H1 (cell line): ENCODE measurements at regions not wholly inside any gene's neighbourhood (a gene's known extent, or its start where the extent isn't known, plus 50 kb on each side); places are given as distances from the start of the nearest gene placed in this dataset.

Source experiments
- CTCF ChIA-PET: fragments of 300-600 bp; sonication (Branson Sonifier 250); formaldehyde crosslinking; loops from one replicate; lab custom pipeline; 2021; ENCODE audit not compliant: partially characterized antibody; lab: Charles Lee
- POLR2A ChIA-PET: fragments of 300-600 bp; sonication (Branson Sonifier 250); formaldehyde crosslinking; loops from one replicate; lab custom pipeline; 2021; ENCODE audit warnings: inconsistent platforms; ENCODE audit not compliant: partially characterized antibody; lab: Charles Lee
- DNase-seq, 2 experiments: peaks; one replicate each; pipeline versions ENCODE4 v3.0.0 to v3.0.0-alpha.2; 2010 to 2022; ENCODE audit warnings: low spot score in 2 of 2, low read depth in 1 of 2, mixed read lengths in 1 of 2
- FAIRE-seq: peaks from 2 replicates; lab custom pipeline; 2011; peaks lifted over from hg19 to GRCh38; lab: Jason Lieb, UNC
- H2AFZ ChIP-seq: 2 replicates; pipeline ENCODE4 v1.8.1; 2012; ENCODE audit warnings: low read length, inconsistent platforms
- H2AK5ac ChIP-seq: 2 replicates; pipeline ENCODE4 v1.6.1; 2013; ENCODE audit warnings: low read depth, low read length
- H2BK120ac ChIP-seq: replicated peaks from 2 replicates; pipeline ENCODE3; 2013; ENCODE audit warnings: low read depth, low read length, inconsistent platforms
- H2BK12ac ChIP-seq: 2 replicates; pipeline ENCODE4 v1.6.1; 2013; ENCODE audit warnings: low read depth, low read length
- H2BK15ac ChIP-seq: 2 replicates; pipeline ENCODE4 v1.6.1; 2013; ENCODE audit warnings: low read length
- H2BK20ac ChIP-seq: 2 replicates; pipeline ENCODE4 v1.6.1; 2013; ENCODE audit warnings: low read length
- H2BK5ac ChIP-seq: 2 replicates; pipeline ENCODE4 v1.6.1; 2013; ENCODE audit warnings: low read depth, low read length
- H3K14ac ChIP-seq: 2 replicates; pipeline ENCODE4 v1.6.1; 2013; ENCODE audit warnings: inconsistent platforms; ENCODE audit not compliant: insufficient read length
- H3K18ac ChIP-seq: 2 replicates; pipeline ENCODE4 v1.6.1; 2013; ENCODE audit warnings: low read length; ENCODE audit errors: extremely low read depth
- H3K23ac ChIP-seq: 2 replicates; pipeline ENCODE4 v1.6.1; 2013; ENCODE audit warnings: inconsistent platforms; ENCODE audit not compliant: insufficient read length
- H3K23me2 ChIP-seq: 2 replicates; pipeline ENCODE4 v1.6.1; 2013; ENCODE audit warnings: low read depth, low read length
- H3K27ac ChIP-seq: 2 replicates; pipeline ENCODE4 v1.6.1; 2011; ENCODE audit warnings: low read depth, low read length, inconsistent platforms
- H3K27me3 ChIP-seq, 4 experiments: replicated peaks in 1 of 4; 1 replicate in 1 of 4; 2 replicates in 3 of 4; pipeline versions ENCODE4 v1.6.1 to v1.8.1; 2011 to 2013; ENCODE audit warnings: low read length in 3 of 4, mild to moderate bottlenecking in 3 of 4, inconsistent platforms in 2 of 4, mixed read lengths in 2 of 4, moderate library complexity in 1 of 4; ENCODE audit not compliant: control insufficient read depth in 3 of 4, insufficient read depth in 3 of 4; ENCODE audit errors: extremely low read depth in 1 of 4
- H3K36me3 ChIP-seq, 4 experiments: 2 replicates each; pipeline versions ENCODE4 v1.6.1 to v1.8.1; 2011 to 2013; ENCODE audit warnings: mild to moderate bottlenecking in 4 of 4, low read length in 3 of 4, moderate library complexity in 2 of 4, control low read depth in 1 of 4, inconsistent platforms in 1 of 4; ENCODE audit not compliant: insufficient read depth in 4 of 4, control insufficient read depth in 2 of 4
- H3K4ac ChIP-seq: replicated peaks from 2 replicates; pipeline ENCODE3; 2013; ENCODE audit warnings: low read length, low read depth, mixed read lengths, inconsistent platforms; ENCODE audit not compliant: insufficient read length
- H3K4me1 ChIP-seq, 4 experiments: replicated peaks in 1 of 4; 1 replicate in 1 of 4; 2 replicates in 3 of 4; pipeline versions ENCODE4 v1.6.1 to v1.8.1; 2011 to 2013; ENCODE audit warnings: low read length in 3 of 4, inconsistent platforms in 2 of 4, mixed read lengths in 1 of 4; ENCODE audit not compliant: insufficient read depth in 4 of 4, control insufficient read depth in 3 of 4
- H3K4me2 ChIP-seq, 2 experiments: 2 replicates each; pipeline versions ENCODE4 v1.6.1 to v1.8.1; 2011 to 2013; ENCODE audit warnings: low read depth in 2 of 2, low read length in 2 of 2, control low read depth in 1 of 2, inconsistent platforms in 1 of 2, mild to moderate bottlenecking in 1 of 2; ENCODE audit not compliant: insufficient read depth in 1 of 2
- H3K4me3 ChIP-seq, 4 experiments: fragments of 200-600, 300-600 bp in 1 of 4; sonication (generic), shearing (Covaris generic), sonication (Bioruptor Twin) in 1 of 4; 2 replicates each; pipeline versions ENCODE4 v1.5.1 to v1.8.1; 2011 to 2016; ENCODE audit warnings: low read length in 4 of 4, low read depth in 3 of 4, control low read depth in 2 of 4, inconsistent platforms in 2 of 4, mild to moderate bottlenecking in 2 of 4, mixed read lengths in 1 of 4, moderate library complexity in 1 of 4; ENCODE audit not compliant: insufficient read depth in 2 of 4; ENCODE audit errors: extremely low read depth in 1 of 4
- H3K56ac ChIP-seq: replicated peaks from 2 replicates; pipeline ENCODE3; 2013; ENCODE audit warnings: low read depth, mild to moderate bottlenecking, mixed read lengths, low read length, inconsistent platforms; ENCODE audit not compliant: insufficient read length
- H3K79me1 ChIP-seq: 2 replicates; pipeline ENCODE4 v1.6.1; 2013; ENCODE audit warnings: low read depth, low read length, control low read depth
- H3K79me2 ChIP-seq, 2 experiments: 2 replicates each; pipeline versions ENCODE4 v1.6.1 to v1.8.1; 2012 to 2013; ENCODE audit warnings: low read length in 2 of 2, mild to moderate bottlenecking in 2 of 2, inconsistent platforms in 1 of 2; ENCODE audit not compliant: insufficient read depth in 2 of 2, control insufficient read depth in 1 of 2
- H3K9ac ChIP-seq, 4 experiments: replicated peaks in 1 of 4; 1 replicate in 1 of 4; 2 replicates in 3 of 4; pipeline versions ENCODE4 v1.6.1 to v1.8.1; 2011 to 2013; ENCODE audit warnings: low read depth in 3 of 4, low read length in 3 of 4, control low read depth in 2 of 4, mild to moderate bottlenecking in 2 of 4, moderate library complexity in 2 of 4, inconsistent platforms in 1 of 4; ENCODE audit errors: extremely low read depth in 1 of 4
- H3K9me3 ChIP-seq, 2 experiments: 2 replicates each; pipeline versions ENCODE4 v1.6.1 to v1.8.1; 2012 to 2013; ENCODE audit warnings: mild to moderate bottlenecking in 2 of 2, moderate library complexity in 2 of 2, control low read depth in 1 of 2, inconsistent platforms in 1 of 2, low read depth in 1 of 2, low read length in 1 of 2, mixed read lengths in 1 of 2; ENCODE audit not compliant: insufficient read depth in 2 of 2
- H4K20me1 ChIP-seq, 2 experiments: replicated peaks in 1 of 2; 2 replicates each; pipeline versions ENCODE3 to v1.8.1; 2011 to 2013; ENCODE audit warnings: inconsistent platforms in 2 of 2, low read length in 2 of 2, mild to moderate bottlenecking in 1 of 2; ENCODE audit not compliant: insufficient read depth in 2 of 2, control insufficient read depth in 1 of 2
- H4K5ac ChIP-seq: 2 replicates; pipeline ENCODE4 v1.6.1; 2013; ENCODE audit warnings: low read length, low read depth, mixed read lengths, inconsistent platforms; ENCODE audit not compliant: insufficient read length
- H4K8ac ChIP-seq: 2 replicates; pipeline ENCODE4 v1.8.0; 2013; ENCODE audit warnings: mild to moderate bottlenecking, moderate library complexity, low read length, inconsistent platforms; ENCODE audit not compliant: insufficient read depth; ENCODE audit errors: extremely low read depth
- H4K91ac ChIP-seq: replicated peaks from 2 replicates; pipeline ENCODE3; 2013; ENCODE audit warnings: low read length, mixed read lengths, inconsistent platforms; ENCODE audit not compliant: insufficient read length
- JUN ChIP-seq: IDR thresholded peaks from 2 replicates; pipeline ENCODE4 v1.6.1; 2011; ENCODE audit warnings: low read depth, mild to moderate bottlenecking, improper control_type of control experiment, low read length
- KDM5A ChIP-seq: fragments of 200-600 bp; IDR thresholded peaks from 2 replicates; pipeline ENCODE4 v1.7.1; 2012; ENCODE audit warnings: mild to moderate bottlenecking, low read length, inconsistent platforms, mixed read lengths
- PHF8 ChIP-seq: fragments of 200-600 bp; sonication (generic); conservative IDR thresholded peaks from 2 replicates; pipeline ENCODE4 v1.7.1; 2012; ENCODE audit warnings: low read depth, mild to moderate bottlenecking, inconsistent platforms, low read length, moderate library complexity
- POLR2AphosphoS5 ChIP-seq: IDR thresholded peaks from 2 replicates; pipeline ENCODE4 v1.6.1; 2011; ENCODE audit warnings: low read depth, low read length
- POU5F1 ChIP-seq: IDR thresholded peaks from 2 replicates; pipeline ENCODE4 v1.6.1; 2011; ENCODE audit warnings: low read depth, mild to moderate bottlenecking, low read length, moderate library complexity
- SP2 ChIP-seq: IDR thresholded peaks from 2 replicates; pipeline ENCODE4 v1.6.1; 2012; ENCODE audit warnings: mild to moderate bottlenecking, low read length, inconsistent platforms
- SP4 ChIP-seq: IDR thresholded peaks from 2 replicates; pipeline ENCODE4 v1.6.1; 2012; ENCODE audit warnings: low read length, inconsistent platforms
- TEAD4 ChIP-seq: IDR thresholded peaks from 2 replicates; pipeline ENCODE4 v1.6.1; 2012; ENCODE audit warnings: low read depth, low read length, inconsistent platforms, mixed read lengths

- Histone ChIP-seq H3K9ac (no peak overlapping the region), H3K4me3 (no peak overlapping the region), H2BK120ac (no peak overlapping the region), H3K79me2 (no peaks in the 10 kb centered on the region), H2BK5ac (no peak overlapping the region), H2BK20ac (no peak overlapping the region), H3K36me3 (no peaks in the 10 kb centered on the region), H3K4me2 (no peak overlapping the region), H3K23ac (no peak overlapping the region), H3K14ac (no peak overlapping the region), H3K4ac (no peak overlapping the region), H4K5ac (no peak overlapping the region), H4K91ac (no peak overlapping the region), H3K27me3 (no peaks in the 10 kb centered on the region), H2BK12ac (no peak overlapping the region), H3K18ac (no peak overlapping the region), H3K79me1 (no peaks in the 10 kb centered on the region), H4K20me1 (no peaks in the 10 kb centered on the region), H3K4me1 (no peaks in the 10 kb centered on the region)
- DNase-seq (no peak), FAIRE-seq (no peak)
- POLR2A ChIA-PET, result no interaction called here
- CTCF ChIA-PET, result interaction anchor here (1.3 kb wide), 1 partner anchor 10 kb away, joined by 3 read pairs; no protein-coding TSS in a partner anchor
- no peak for TF ChIP-seq PHF8
- no peak for TF ChIP-seq TEAD4
- TF ChIP-seq JUN, result no peak
- no peak for TF ChIP-seq SP4
- no peak for TF ChIP-seq POLR2AphosphoS5
- no peak for TF ChIP-seq SP2
- no peak for TF ChIP-seq KDM5A
- no peak for TF ChIP-seq POU5F1
- TF ChIP-seq, all 59 proteins: peak for 0
- no peak overlapping the region for H2BK15ac ChIP-seq
- H2AFZ ChIP-seq, result no peak overlapping the region
- H3K27ac ChIP-seq, result no peak overlapping the region
- no peak overlapping the region for H4K8ac ChIP-seq
- no peaks in the 10 kb centered on the region for H3K9me3 ChIP-seq
- no peaks in the 10 kb centered on the region for H3K23me2 ChIP-seq
- H2AK5ac ChIP-seq, result no peak overlapping the region
- no peak overlapping the region for H3K56ac ChIP-seq
Observed at GRCh38 chr4:124044330-124044729, 647.7 kb downstream of the SPRY1 start.
